GM19240 (cell line): ENCODE measurements at regions not wholly inside any gene's neighbourhood (a gene's known extent, or its start where the extent isn't known, plus 50 kb on each side); places are given as distances from the start of the nearest gene placed in this dataset.

ENCODE experiments used
- DNase-seq: peaks from one replicate; pipeline ENCODE4 v3.0.0; 2011; ENCODE audit warnings: low spot score; ENCODE audit not compliant: insufficient read length

DNA sequence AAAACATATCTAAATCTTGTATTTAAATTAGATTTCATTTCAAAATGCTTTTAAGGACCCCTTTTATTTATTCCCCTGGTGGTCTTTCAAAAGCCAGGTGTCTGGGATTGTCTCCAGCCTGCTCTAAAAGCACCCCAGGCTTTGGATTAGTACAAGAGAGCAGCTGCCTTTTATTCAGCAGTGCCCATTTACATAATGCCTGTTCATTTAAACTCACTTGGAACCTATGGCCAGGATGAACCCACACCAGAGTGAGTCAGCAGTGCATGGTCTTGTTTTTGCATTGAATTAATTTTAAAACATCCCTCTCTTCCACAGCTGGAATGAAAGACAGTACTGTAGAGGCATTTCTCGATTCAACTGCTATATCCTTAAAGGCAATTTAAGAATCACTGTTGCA, 64.1 kb upstream of the TENM3 start:
- no peak for DNase-seq

DNA sequence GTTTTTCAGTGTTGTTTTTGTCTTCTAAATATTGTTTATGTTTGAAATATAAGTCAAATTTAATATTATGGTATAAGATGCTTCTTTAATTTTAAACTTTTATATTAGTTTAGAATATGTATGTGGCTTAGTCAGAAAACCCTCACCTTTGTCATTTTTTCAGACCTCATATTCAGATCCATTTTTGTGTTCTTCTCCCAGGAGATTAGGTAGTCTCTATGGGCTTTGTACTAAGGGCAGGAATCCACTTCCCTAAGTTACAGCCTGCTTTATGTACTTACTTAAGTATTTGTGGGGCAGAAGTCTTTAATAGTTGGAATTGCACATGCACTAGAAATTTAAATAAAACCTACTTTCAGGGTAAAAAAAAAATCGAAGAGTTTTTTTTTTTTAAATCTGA, 63.5 kb upstream of the TENM3 start:
- DNase-seq = no peak

DNA sequence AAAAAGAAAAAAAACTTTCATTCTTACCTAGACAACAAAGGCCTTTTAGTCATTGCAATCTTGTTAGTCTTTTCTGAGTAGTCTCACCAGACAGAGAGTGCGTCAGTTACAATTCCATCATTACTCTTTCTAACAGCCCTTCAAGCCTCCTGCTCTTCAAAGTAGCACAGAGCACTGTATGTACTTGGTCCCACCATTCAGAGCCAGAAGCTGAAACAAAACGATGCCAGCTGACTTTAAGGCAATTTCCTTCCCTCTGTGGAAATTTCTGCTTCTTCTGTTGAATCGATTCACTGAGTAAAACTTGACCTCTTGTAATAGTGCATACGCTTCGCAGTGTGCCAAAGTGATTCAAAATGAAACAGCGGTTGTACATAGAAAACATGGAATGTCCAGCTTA, 57.7 kb upstream of the TENM3 start:
- no peak for DNase-seq

DNA sequence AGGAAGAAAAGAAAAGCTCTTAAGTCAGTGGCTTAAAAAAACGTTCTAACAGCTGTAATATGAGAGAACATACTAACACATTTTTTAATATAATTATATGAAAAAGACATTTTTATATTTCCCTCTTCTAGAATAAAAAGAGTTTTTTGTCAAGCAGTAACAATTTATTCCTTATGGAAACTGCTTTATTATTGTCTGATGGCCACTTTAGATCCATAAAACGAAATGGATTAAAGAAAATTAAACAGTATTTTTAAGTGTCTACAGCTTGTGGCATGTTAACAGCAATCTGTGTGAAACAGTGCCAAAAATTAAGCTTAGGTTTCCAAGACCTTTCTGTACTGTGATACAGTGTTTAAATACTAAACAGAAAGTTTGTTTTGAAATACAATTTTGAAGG, 55.5 kb upstream of the TENM3 start:
- no peak for DNase-seq

DNA sequence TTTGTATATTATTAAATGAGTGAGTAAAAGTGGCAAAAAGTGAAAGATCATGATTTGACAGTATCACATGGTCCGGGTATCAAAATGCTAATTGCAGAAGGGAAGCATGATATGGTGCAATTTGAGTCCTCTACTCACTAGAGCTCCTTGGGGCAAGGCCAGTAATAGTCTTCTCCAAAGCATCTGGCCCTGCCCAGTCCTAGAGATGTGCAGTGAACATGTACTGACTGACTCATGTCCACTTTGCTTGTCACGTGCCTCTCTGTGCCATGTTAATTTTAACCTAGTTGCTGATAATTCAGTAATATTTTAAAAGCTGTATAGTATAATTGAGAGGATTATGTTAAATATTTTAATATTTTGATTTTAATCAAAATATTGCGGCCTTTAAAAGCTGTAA, 54.6 kb upstream of the TENM3 start:
- no peak for DNase-seq

DNA sequence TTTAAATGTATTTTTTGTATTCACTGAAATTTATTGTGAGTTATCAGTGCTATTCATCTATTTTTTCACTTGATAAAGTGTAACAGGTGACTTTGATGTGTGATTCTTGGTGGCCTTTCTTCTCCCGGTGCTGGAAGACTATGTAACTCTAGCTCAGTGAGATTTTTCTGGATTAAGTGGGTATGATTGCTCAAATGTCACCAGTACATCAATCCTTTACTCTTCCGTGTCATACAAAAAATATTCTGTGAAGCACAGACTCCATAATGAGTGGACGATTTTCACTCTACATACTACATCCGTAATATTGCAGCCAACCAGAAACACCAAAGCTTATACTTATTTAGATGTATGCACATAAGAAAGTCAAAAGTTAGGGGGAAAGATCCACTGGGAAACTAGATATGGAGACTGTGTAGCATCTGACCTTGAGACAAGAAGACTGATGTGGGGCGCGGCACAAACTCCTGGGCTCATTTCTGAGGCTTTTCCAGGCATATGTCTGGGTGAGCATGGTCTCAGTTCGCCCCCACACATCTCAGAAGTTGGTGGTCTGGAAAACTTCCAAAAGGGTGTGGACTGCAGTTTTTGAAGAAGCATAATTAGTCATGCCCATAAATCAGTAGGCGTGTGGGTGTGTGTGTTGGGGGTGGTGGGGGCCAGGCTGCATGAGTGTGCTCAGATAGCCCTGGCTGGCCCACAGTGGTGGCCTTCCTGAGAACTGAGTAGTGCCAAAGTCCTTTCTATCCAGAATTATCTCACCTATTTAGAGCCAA, 53.9 kb upstream of the TENM3 start:
- DNase-seq = no peak

DNA sequence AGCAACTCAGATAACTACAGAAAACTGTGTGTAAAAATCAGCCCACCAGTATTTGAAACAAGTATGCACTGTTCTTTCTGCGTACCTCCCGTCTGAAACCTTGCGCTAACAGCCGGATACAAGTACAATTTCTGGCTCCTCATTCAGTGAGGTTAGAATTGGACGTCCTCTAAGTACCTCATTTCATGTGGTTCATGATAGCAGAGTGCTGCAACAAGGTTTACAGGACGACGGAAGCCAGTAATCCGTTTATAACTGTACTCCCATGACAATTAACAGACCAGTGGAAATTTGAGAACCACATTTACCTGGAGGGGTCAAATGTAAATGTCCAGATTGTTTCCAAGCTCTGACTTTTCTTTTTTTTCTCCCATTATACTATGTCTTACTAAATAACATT, 52.9 kb upstream of the TENM3 start:
- DNase-seq = no peak

DNA sequence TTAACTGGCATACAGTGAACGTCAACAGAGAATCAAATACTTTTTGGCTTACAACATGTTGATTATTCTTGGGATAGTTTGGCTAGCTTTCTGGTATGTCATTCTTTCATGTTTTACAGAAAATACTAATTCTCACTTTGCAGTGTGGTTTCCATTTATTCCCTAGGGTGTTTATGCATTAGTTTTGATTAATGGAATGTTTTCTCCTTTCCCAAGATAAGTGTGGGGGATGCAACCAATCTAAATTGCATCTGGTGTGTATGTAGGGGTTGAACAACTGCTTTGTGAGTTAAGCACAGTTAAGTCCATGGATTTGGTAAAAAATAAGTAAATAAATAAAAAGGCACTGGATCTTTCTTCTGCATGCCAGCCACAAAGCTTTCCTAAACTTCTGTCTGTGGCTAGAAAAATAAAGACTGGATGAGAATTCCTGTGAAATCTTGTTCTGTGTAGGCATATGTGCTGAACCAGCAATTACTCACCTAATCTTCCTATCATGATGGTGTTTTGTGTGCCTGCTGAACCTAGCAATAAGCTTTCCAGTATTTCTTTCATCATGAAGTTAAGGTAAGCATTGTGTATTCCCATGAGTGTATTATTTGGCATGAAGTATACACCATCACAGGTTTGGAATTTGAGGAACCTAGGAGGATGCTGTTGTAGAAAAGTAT, 50.6 kb upstream of the TENM3 start:
- no peak for DNase-seq

DNA sequence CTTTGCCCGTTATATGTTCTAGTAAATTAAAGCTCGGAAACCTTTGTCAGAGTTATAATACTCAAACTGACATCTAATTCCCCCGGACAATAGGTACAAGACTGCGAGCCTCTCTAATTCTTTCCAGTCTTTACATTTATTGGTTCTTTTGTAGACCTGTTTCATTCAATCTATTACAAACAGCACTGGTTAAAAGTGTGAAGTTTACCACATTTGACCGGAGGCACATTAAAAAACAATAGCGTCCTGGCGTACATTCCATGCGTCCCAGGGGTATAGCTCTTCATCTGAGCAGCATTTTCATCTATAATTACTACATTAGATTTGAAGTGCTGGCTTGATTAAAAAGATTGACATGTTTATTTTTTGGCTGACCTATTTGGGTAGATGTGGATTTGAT, 49.9 kb upstream of the TENM3 start:
- DNase-seq = no peak
